ENCODE measurements at regions not wholly inside any gene's neighbourhood (a gene's known extent, or its start where the extent isn't known, plus 50 kb on each side); places are given as distances from the start of the nearest gene placed in this dataset.

GRCh38 chr15:95921404-95921803 is 409.1 kb upstream of the NR2F2 start:
- DNase-seq (ENCODE audit: low spot score): no peak

GRCh38 chr15:95922431-95922830 is 408.1 kb upstream of the NR2F2 start:
- no peak for DNase-seq (ENCODE audit: low spot score)

GRCh38 chr15:95923792-95924191 is 406.7 kb upstream of the NR2F2 start:
- no peak for DNase-seq (ENCODE audit: low spot score)

- DNase-seq (ENCODE audit: low spot score): no peak
Measured at GRCh38 chr15:95928822-95929221, 401.7 kb upstream of the NR2F2 start.

GRCh38 chr15:95929232-95929846 is 401.2 kb upstream of the NR2F2 start:
- no peak for DNase-seq (ENCODE audit: low spot score)

- no peak for DNase-seq (ENCODE audit: low spot score)
Measured at GRCh38 chr15:95930659-95931375, 399.7 kb upstream of the NR2F2 start.

GRCh38 chr15:95931619-95932018 is 398.9 kb upstream of the NR2F2 start:
- no peak for DNase-seq (ENCODE audit: low spot score)

GRCh38 chr15:95932141-95932540 is 398.4 kb upstream of the NR2F2 start:
- DNase-seq (ENCODE audit: low spot score): no peak

GRCh38 chr15:95932676-95933075 is 397.8 kb upstream of the NR2F2 start:
- DNase-seq (ENCODE audit: low spot score): no peak

GRCh38 chr15:95935852-95936251 is 394.6 kb upstream of the NR2F2 start:
- no peak for DNase-seq (ENCODE audit: low spot score)

GRCh38 chr15:95937128-95937528 is 393.4 kb upstream of the NR2F2 start:
- no peak for DNase-seq (ENCODE audit: low spot score)

- no peak for DNase-seq (ENCODE audit: low spot score)
Measured at GRCh38 chr15:95940431-95940985, 390.0 kb upstream of the NR2F2 start.

GRCh38 chr15:95944193-95944592 is 386.3 kb upstream of the NR2F2 start:
- no peak for DNase-seq (ENCODE audit: low spot score)

- DNase-seq (ENCODE audit: low spot score): no peak
Measured at GRCh38 chr15:95944661-95945255, 385.7 kb upstream of the NR2F2 start.

- no peak for DNase-seq (ENCODE audit: low spot score)
Measured at GRCh38 chr15:95946241-95946640, 384.3 kb upstream of the NR2F2 start.

GRCh38 chr15:95946926-95947325 is 383.6 kb upstream of the NR2F2 start:
- DNase-seq (ENCODE audit: low spot score): no peak

GRCh38 chr15:95948411-95948810 is 382.1 kb upstream of the NR2F2 start:
- DNase-seq (ENCODE audit: low spot score): no peak

- no peak for DNase-seq (ENCODE audit: low spot score)
Measured at GRCh38 chr15:95953032-95953431, 377.5 kb upstream of the NR2F2 start.

- DNase-seq (ENCODE audit: low spot score): no peak
Measured at GRCh38 chr15:95957861-95958260, 372.6 kb upstream of the NR2F2 start.

- DNase-seq (ENCODE audit: low spot score): no peak
Measured at GRCh38 chr15:95958382-95958781, 372.1 kb upstream of the NR2F2 start.

- no peak for DNase-seq (ENCODE audit: low spot score)
Measured at GRCh38 chr15:95968856-95969255, 361.6 kb upstream of the NR2F2 start.

- DNase-seq (ENCODE audit: low spot score): no peak
Measured at GRCh38 chr15:95970326-95970725, 360.2 kb upstream of the NR2F2 start.

- peak; percentile 2 for DNase-seq (ENCODE audit: low spot score)
Measured at GRCh38 chr15:95972041-95972553, 358.4 kb upstream of the NR2F2 start.

All from globus pallidus (tissue), 1 donor.